ENCODE measurements at regions not wholly inside any gene's neighbourhood (a gene's known extent, or its start where the extent isn't known, plus 50 kb on each side); places are given as distances from the start of the nearest gene placed in this dataset.

DNA sequence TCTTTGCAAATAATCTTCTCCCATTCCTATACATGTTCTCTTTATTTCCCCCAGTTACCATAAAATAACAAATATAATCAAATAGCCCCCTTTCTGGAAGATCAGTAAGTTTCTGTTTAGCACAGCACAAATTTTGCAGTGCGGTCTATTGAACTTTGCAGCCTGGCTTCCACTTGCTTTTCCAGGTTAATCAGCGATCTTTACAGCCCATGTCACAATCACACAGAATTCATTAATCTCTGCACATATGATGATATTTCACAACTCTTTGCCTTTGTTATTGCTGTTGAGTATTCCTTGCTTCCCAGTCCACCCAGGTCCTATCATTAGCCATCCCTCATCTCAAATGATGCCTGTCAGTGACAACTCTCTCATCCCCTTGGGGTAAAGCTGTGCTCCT, 2358.0 kb downstream of the PCDH7 start:
- no peaks in the 10 kb centered on the region for H3K9me3 ChIP-seq (ENCODE audit: control insufficient read depth, insufficient read depth, low read depth, low read length)
- no peaks in the 10 kb centered on the region for H3K27me3 ChIP-seq (ENCODE audit: control insufficient read depth, insufficient read depth, low read length)
- H3K4me1 ChIP-seq (ENCODE audit: control insufficient read depth, extremely low read depth, insufficient read depth, low read length) = no peaks in the 10 kb centered on the region
- no peaks in the 10 kb centered on the region for H3K36me3 ChIP-seq (ENCODE audit: control insufficient read depth, insufficient read depth, low read length)
- no peaks in the 10 kb centered on the region for H4K20me1 ChIP-seq (ENCODE audit: control insufficient read depth, extremely low read depth, insufficient read depth, low read length)
- no peak for DNase-seq (ENCODE audit: low read depth in 2 of 2)
- H2AFZ ChIP-seq (ENCODE audit: low read length) = no peak overlapping the region
- H3K9ac ChIP-seq (ENCODE audit: insufficient read depth, low read length) = no peak overlapping the region
- TF ChIP-seq CTCF (conservative IDR thresholded peaks at IDR 0.05 in 1 of 2, IDR thresholded peaks at IDR 0.05 in 1 of 2; ENCODE audit: low read depth in 1 of 2, low read length in 2 of 2) (no peak), EZH2 (IDR thresholded peaks at IDR 0.05; ENCODE audit: low read length, missing control alignments) (no peak)
- H3K79me2 ChIP-seq (ENCODE audit: control insufficient read depth, insufficient read depth, low read length) = no peaks in the 10 kb centered on the region
- no peak overlapping the region for H3K4me2 ChIP-seq (ENCODE audit: extremely low read depth, insufficient read depth, low read length)
- H3K4me3 ChIP-seq (replicated peaks in 1 of 4; ENCODE audit: control extremely low read depth in 1 of 4, insufficient read depth in 1 of 4, low read depth in 3 of 4, low read length in 4 of 4) = no peak overlapping the region
- no peak overlapping the region for H3K27ac ChIP-seq (ENCODE audit: insufficient read depth, low read length)

- Histone ChIP-seq H3K4me3 (replicated peaks in 1 of 4; ENCODE audit: control extremely low read depth in 1 of 4, insufficient read depth in 1 of 4, low read depth in 3 of 4, low read length in 4 of 4) (no peak overlapping the region), H4K20me1 (ENCODE audit: control insufficient read depth, extremely low read depth, insufficient read depth, low read length) (no peaks in the 10 kb centered on the region), H3K27me3 (ENCODE audit: control insufficient read depth, insufficient read depth, low read length) (no peaks in the 10 kb centered on the region), H3K27ac (ENCODE audit: insufficient read depth, low read length) (no peak overlapping the region), H3K79me2 (ENCODE audit: control insufficient read depth, insufficient read depth, low read length) (no peaks in the 10 kb centered on the region), H3K4me1 (ENCODE audit: control insufficient read depth, extremely low read depth, insufficient read depth, low read length) (no peaks in the 10 kb centered on the region), H3K4me2 (ENCODE audit: extremely low read depth, insufficient read depth, low read length) (no peak overlapping the region), H3K9me3 (ENCODE audit: control insufficient read depth, insufficient read depth, low read depth, low read length) (no peaks in the 10 kb centered on the region), H2AFZ (ENCODE audit: low read length) (no peak overlapping the region), H3K36me3 (ENCODE audit: control insufficient read depth, insufficient read depth, low read length) (no peaks in the 10 kb centered on the region), H3K9ac (ENCODE audit: insufficient read depth, low read length) (no peak overlapping the region)
- TF ChIP-seq EZH2 (IDR thresholded peaks at IDR 0.05; ENCODE audit: low read length, missing control alignments) (no peak), CTCF (conservative IDR thresholded peaks at IDR 0.05 in 1 of 2, IDR thresholded peaks at IDR 0.05 in 1 of 2; ENCODE audit: low read depth in 1 of 2, low read length in 2 of 2) (no peak)
- peak in 1 of 2 donors; percentile 59 for DNase-seq (ENCODE audit: low read depth in 2 of 2)
Observed at GRCh38 chr4:33080275-33080674, 2360.1 kb downstream of the PCDH7 start.

GRCh38 chr4:33085709-33086108, 2365.5 kb downstream of the PCDH7 start:
- Histone ChIP-seq H3K9me3 (ENCODE audit: control insufficient read depth, insufficient read depth, low read depth, low read length) (no peaks in the 10 kb centered on the region), H3K4me3 (replicated peaks in 1 of 4; ENCODE audit: control extremely low read depth in 1 of 4, insufficient read depth in 1 of 4, low read depth in 3 of 4, low read length in 4 of 4) (no peak overlapping the region), H3K27ac (ENCODE audit: insufficient read depth, low read length) (no peak overlapping the region), H3K36me3 (ENCODE audit: control insufficient read depth, insufficient read depth, low read length) (no peaks in the 10 kb centered on the region), H3K79me2 (ENCODE audit: control insufficient read depth, insufficient read depth, low read length) (no peaks in the 10 kb centered on the region), H3K27me3 (ENCODE audit: control insufficient read depth, insufficient read depth, low read length) (no peaks in the 10 kb centered on the region), H3K4me1 (ENCODE audit: control insufficient read depth, extremely low read depth, insufficient read depth, low read length) (no peaks in the 10 kb centered on the region), H2AFZ (ENCODE audit: low read length) (no peak overlapping the region), H3K9ac (ENCODE audit: insufficient read depth, low read length) (no peak overlapping the region), H3K4me2 (ENCODE audit: extremely low read depth, insufficient read depth, low read length) (no peak overlapping the region), H4K20me1 (ENCODE audit: control insufficient read depth, extremely low read depth, insufficient read depth, low read length) (no peaks in the 10 kb centered on the region)
- TF ChIP-seq EZH2 (IDR thresholded peaks at IDR 0.05; ENCODE audit: low read length, missing control alignments) (no peak), CTCF (conservative IDR thresholded peaks at IDR 0.05 in 1 of 2, IDR thresholded peaks at IDR 0.05 in 1 of 2; ENCODE audit: low read depth in 1 of 2, low read length in 2 of 2) (no peak)
- DNase-seq (ENCODE audit: low read depth in 2 of 2) = no peak

Measured in fibroblast of lung (primary cell).